ENCODE measurements at regions not wholly inside any gene's neighbourhood (a gene's known extent, or its start where the extent isn't known, plus 50 kb on each side); places are given as distances from the start of the nearest gene placed in this dataset.
"Not testable (repeated sequence)": the region's sequence is repeated elsewhere in the genome, so short reads cannot be mapped to it uniquely, and the experiment has no call there.

- no peak for ATAC-seq (ENCODE audit: low read depth)
- Mint-ChIP-seq H3K36me3 (ENCODE audit: low read depth) (no peaks in the 10 kb centered on the region), H3K9me3 (peaks cover 5% of the 10 kb centered on the region), H3K27ac (no peak overlapping the region), H3K4me1 (no peaks in the 10 kb centered on the region), H3K4me3 (no peak overlapping the region), H3K27me3 (no peaks in the 10 kb centered on the region)
- DNase-seq = no peak
- no peak for TF ChIP-seq CTCF (IDR thresholded peaks at IDR 0.05)
- ChIA-PET POLR2A (no interaction called here), CTCF (no interaction called here)
- intact Hi-C loops (cut with micrococcal nuclease) = no loop called here
These were observed 109.2 kb upstream of the FAT1 start for GRCh38 chr4:186832906-186833305.

GRCh38 chr4:186837463-186837862 is 113.8 kb upstream of the FAT1 start:
- H3K9me3 Mint-ChIP-seq; intact Hi-C loops (cut with micrococcal nuclease); H3K27ac Mint-ChIP-seq; H3K27me3 Mint-ChIP-seq; POLR2A ChIA-PET; ATAC-seq (ENCODE audit: low read depth); H3K4me1 Mint-ChIP-seq; H3K36me3 Mint-ChIP-seq (ENCODE audit: low read depth); H3K4me3 Mint-ChIP-seq; DNase-seq; CTCF ChIA-PET: not testable (repeated sequence)

- POLR2A ChIA-PET = no interaction called here
- DNase-seq (no peak), ATAC-seq (ENCODE audit: low read depth) (no peak)
- Mint-ChIP-seq H3K4me3 (no peak overlapping the region), H3K4me1 (no peaks in the 10 kb centered on the region), H3K27ac (no peak overlapping the region), H3K36me3 (ENCODE audit: low read depth) (no peaks in the 10 kb centered on the region), H3K27me3 (no peaks in the 10 kb centered on the region), H3K9me3 (peaks cover 6% of the 10 kb centered on the region)
- intact Hi-C loops (cut with micrococcal nuclease) = no loop called here
- CTCF ChIA-PET = no interaction called here
- TF ChIP-seq CTCF (IDR thresholded peaks at IDR 0.05) = no peak
These were observed 114.6 kb upstream of the FAT1 start for GRCh38 chr4:186838295-186838694.

- H3K4me3 Mint-ChIP-seq = no peak overlapping the region
These were observed 115.7 kb upstream of the FAT1 start for GRCh38 chr4:186839122-186840037.

GRCh38 chr4:186840222-186840701 is 116.6 kb upstream of the FAT1 start:
- no peak for TF ChIP-seq CTCF (IDR thresholded peaks at IDR 0.05)
- ChIA-PET CTCF (no interaction called here), POLR2A (no interaction called here)
- Mint-ChIP-seq H3K9me3 (peaks cover 8% of the 10 kb centered on the region), H3K4me3 (no peak overlapping the region), H3K27me3 (no peaks in the 10 kb centered on the region), H3K36me3 (ENCODE audit: low read depth) (no peaks in the 10 kb centered on the region), H3K27ac (no peak overlapping the region), H3K4me1 (no peaks in the 10 kb centered on the region)
- intact Hi-C loops (cut with micrococcal nuclease) = no loop called here
- ATAC-seq (ENCODE audit: low read depth) (no peak), DNase-seq (no peak)

More at GRCh38 chr4:186839122-186840037, 115.7 kb upstream of the FAT1 start:
- Mint-ChIP-seq H3K27ac (no peak overlapping the region), H3K27me3 (no peaks in the 10 kb centered on the region), H3K36me3 (ENCODE audit: low read depth) (no peaks in the 10 kb centered on the region), H3K9me3 (peaks cover 6% of the 10 kb centered on the region), H3K4me1 (no peaks in the 10 kb centered on the region)
- intact Hi-C loops (cut with micrococcal nuclease) = no loop called here
- no peak for DNase-seq
- no peak for TF ChIP-seq CTCF (IDR thresholded peaks at IDR 0.05)
- ChIA-PET POLR2A (no interaction called here), CTCF (no interaction called here)
- ATAC-seq (ENCODE audit: low read depth) = no peak
